ENCODE measurements at regions not wholly inside any gene's neighbourhood (a gene's known extent, or its start where the extent isn't known, plus 50 kb on each side); places are given as distances from the start of the nearest gene placed in this dataset.

- H3K27me3 Mint-ChIP-seq = peaks cover 12% of the 10 kb centered on the region
- ATAC-seq (no peak), DNase-seq (no peak)
- H3K36me3 Mint-ChIP-seq (ENCODE audit: low read depth) = no peaks in the 10 kb centered on the region
- H3K4me1 Mint-ChIP-seq = no peaks in the 10 kb centered on the region
- no peak overlapping the region for H3K27ac Mint-ChIP-seq
- no peak overlapping the region for H3K4me3 Mint-ChIP-seq
- peaks cover 4% of the 10 kb centered on the region for H3K9me3 Mint-ChIP-seq
Measured at GRCh38 chr10:85535926-85536325, 830.7 kb downstream of the GRID1 start.

- DNase-seq (no peak), ATAC-seq (no peak)
- Mint-ChIP-seq H3K27ac (no peak overlapping the region), H3K27me3 (peaks cover 12% of the 10 kb centered on the region), H3K4me1 (no peaks in the 10 kb centered on the region), H3K9me3 (peaks cover 4% of the 10 kb centered on the region), H3K4me3 (no peak overlapping the region), H3K36me3 (ENCODE audit: low read depth) (no peaks in the 10 kb centered on the region)
Measured at GRCh38 chr10:85537561-85537960, 829.0 kb downstream of the GRID1 start.

- H3K36me3 Mint-ChIP-seq (ENCODE audit: low read depth) = no peaks in the 10 kb centered on the region
- H3K27ac Mint-ChIP-seq = no peak overlapping the region
- DNase-seq (no peak), ATAC-seq (no peak)
- peaks cover 10% of the 10 kb centered on the region for H3K27me3 Mint-ChIP-seq
- H3K4me3 Mint-ChIP-seq = no peak overlapping the region
- H3K9me3 Mint-ChIP-seq = peaks cover 4% of the 10 kb centered on the region
- H3K4me1 Mint-ChIP-seq = no peaks in the 10 kb centered on the region
Measured at GRCh38 chr10:85538601-85539000, 828.0 kb downstream of the GRID1 start.

GRCh38 chr10:85542152-85542551 lies 824.4 kb downstream of the GRID1 start:
- Mint-ChIP-seq H3K27me3 (peaks cover 15% of the 10 kb centered on the region), H3K9me3 (peaks cover 1% of the 10 kb centered on the region), H3K27ac (no peak overlapping the region), H3K36me3 (ENCODE audit: low read depth) (no peaks in the 10 kb centered on the region), H3K4me1 (no peaks in the 10 kb centered on the region), H3K4me3 (no peak overlapping the region)
- ATAC-seq = no peak
- DNase-seq = no peak

- peaks cover 18% of the 10 kb centered on the region for H3K27me3 Mint-ChIP-seq
- no peak for DNase-seq
- no peak overlapping the region for H3K27ac Mint-ChIP-seq
- ATAC-seq = no peak
- H3K4me3 Mint-ChIP-seq = no peak overlapping the region
- H3K36me3 Mint-ChIP-seq (ENCODE audit: low read depth) = no peaks in the 10 kb centered on the region
- no peaks in the 10 kb centered on the region for H3K9me3 Mint-ChIP-seq
- no peaks in the 10 kb centered on the region for H3K4me1 Mint-ChIP-seq
Measured at GRCh38 chr10:85542936-85543730, 823.5 kb downstream of the GRID1 start.

- Mint-ChIP-seq H3K36me3 (ENCODE audit: low read depth) (no peaks in the 10 kb centered on the region), H3K27me3 (peaks cover 21% of the 10 kb centered on the region), H3K9me3 (no peaks in the 10 kb centered on the region), H3K4me3 (no peak overlapping the region), H3K27ac (no peak overlapping the region), H3K4me1 (no peaks in the 10 kb centered on the region)
- DNase-seq (no peak), ATAC-seq (no peak)
Measured at GRCh38 chr10:85544956-85545355, 821.6 kb downstream of the GRID1 start.

- H3K4me1 Mint-ChIP-seq = no peaks in the 10 kb centered on the region
- H3K27ac Mint-ChIP-seq = no peak overlapping the region
- H3K36me3 Mint-ChIP-seq (ENCODE audit: low read depth) = no peaks in the 10 kb centered on the region
- ATAC-seq = no peak
- peaks cover 15% of the 10 kb centered on the region for H3K27me3 Mint-ChIP-seq
- H3K9me3 Mint-ChIP-seq = no peaks in the 10 kb centered on the region
- H3K4me3 Mint-ChIP-seq = no peak overlapping the region
- DNase-seq = no peak
Measured at GRCh38 chr10:85545874-85546273, 820.7 kb downstream of the GRID1 start.

- H3K36me3 Mint-ChIP-seq (ENCODE audit: low read depth) = no peaks in the 10 kb centered on the region
- H3K4me3 Mint-ChIP-seq = no peak overlapping the region
Measured at GRCh38 chr10:85547460-85548023, 819.1 kb downstream of the GRID1 start.

GRCh38 chr10:85548034-85548433 lies 818.6 kb downstream of the GRID1 start:
- ATAC-seq (no peak), DNase-seq (no peak)
- Mint-ChIP-seq H3K36me3 (ENCODE audit: low read depth) (no peaks in the 10 kb centered on the region), H3K4me1 (no peaks in the 10 kb centered on the region), H3K4me3 (no peak overlapping the region), H3K27me3 (peaks cover 15% of the 10 kb centered on the region), H3K9me3 (no peaks in the 10 kb centered on the region), H3K27ac (no peak overlapping the region)

More at GRCh38 chr10:85547460-85548023, 819.1 kb downstream of the GRID1 start:
- H3K27me3 Mint-ChIP-seq = peaks cover 15% of the 10 kb centered on the region
- DNase-seq (no peak), ATAC-seq (no peak)
- H3K4me1 Mint-ChIP-seq = no peaks in the 10 kb centered on the region
- no peaks in the 10 kb centered on the region for H3K9me3 Mint-ChIP-seq
- no peak overlapping the region for H3K27ac Mint-ChIP-seq
